Inferior parietal cortex (tissue), 1 donor: ENCODE measurements at regions not wholly inside any gene's neighbourhood (a gene's known extent, or its start where the extent isn't known, plus 50 kb on each side); places are given as distances from the start of the nearest gene placed in this dataset.

Experiments
- DNase-seq: peaks from one replicate; pipeline ENCODE4 v3.0.0-alpha.2; 2016; ENCODE audit errors: extremely low spot score

GRCh38 chr5:135723491-135723890 is 111.0 kb upstream of the SLC25A48 start:
- DNase-seq, result no peak

DNA sequence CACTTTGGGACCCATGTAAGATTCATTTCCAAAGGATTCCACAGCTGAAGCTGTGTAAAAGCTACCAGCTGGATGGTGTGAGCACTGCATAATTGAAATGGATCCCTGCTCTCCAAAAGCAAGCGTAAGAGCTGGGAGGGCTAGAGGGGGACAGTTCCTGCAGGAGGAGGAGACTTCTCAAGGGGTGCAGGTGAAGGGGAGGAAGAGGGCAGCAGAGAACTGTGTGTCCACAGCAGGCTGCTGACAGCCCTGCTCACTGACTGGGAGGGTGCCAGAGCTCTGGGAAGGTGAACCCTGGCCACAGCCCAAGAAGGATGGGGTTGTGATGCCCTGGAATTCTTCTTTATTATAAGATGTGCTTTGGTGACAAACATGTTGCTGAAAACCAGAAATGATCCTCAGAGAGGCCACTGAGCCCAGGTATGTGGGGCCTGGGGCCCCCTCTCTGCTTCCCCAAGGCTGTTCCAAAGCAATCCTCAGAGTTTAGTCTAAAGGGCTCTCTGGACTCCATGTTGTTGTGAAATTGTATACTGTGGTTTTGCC is 112.8 kb upstream of the SLC25A48 start:
- no peak for DNase-seq

DNA sequence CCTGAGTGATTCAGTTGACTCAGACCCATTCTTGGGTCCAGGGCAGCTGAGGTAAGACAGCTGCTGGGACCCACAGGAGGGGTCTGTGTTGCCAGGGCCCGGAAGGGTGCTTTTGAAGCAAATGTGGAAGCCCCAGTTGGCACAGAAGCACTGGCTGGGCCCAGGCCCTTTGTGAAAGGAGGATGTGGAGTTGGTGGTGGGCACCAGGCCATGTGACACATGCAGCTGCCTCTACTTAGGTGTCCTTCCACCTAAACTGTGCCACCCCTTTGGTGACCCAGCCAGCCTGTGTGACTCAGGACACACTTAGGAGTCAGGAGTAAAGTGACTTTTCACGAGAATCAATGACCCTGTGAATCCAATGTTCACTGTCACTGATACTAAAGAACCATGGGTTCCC is 114.3 kb upstream of the SLC25A48 start:
- no peak for DNase-seq

GRCh38 chr5:135719428-135720063 is 114.9 kb upstream of the SLC25A48 start:
- DNase-seq, result no peak

GRCh38 chr5:135718651-135719050 is 115.8 kb upstream of the SLC25A48 start:
- DNase-seq, result no peak

DNA sequence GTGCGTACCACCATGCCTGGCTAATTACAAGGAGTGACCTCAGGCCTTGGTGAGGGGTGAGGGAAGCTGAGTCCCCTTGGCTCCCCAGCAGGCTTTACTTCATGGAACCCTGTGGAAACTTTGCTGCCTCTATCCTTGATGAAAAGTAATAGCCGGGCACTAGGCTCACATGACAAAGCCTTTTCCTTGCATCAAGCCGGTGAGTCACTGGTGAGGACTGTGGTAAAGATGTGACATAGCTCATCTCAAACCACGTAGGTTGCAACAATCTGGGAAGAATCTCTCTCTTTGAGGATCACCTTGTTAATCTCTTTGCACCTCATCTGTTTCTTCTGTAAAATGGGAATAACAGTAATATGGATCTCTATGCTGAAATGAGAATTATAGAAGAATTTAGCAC is 116.3 kb upstream of the SLC25A48 start:
- DNase-seq, result no peak

DNA sequence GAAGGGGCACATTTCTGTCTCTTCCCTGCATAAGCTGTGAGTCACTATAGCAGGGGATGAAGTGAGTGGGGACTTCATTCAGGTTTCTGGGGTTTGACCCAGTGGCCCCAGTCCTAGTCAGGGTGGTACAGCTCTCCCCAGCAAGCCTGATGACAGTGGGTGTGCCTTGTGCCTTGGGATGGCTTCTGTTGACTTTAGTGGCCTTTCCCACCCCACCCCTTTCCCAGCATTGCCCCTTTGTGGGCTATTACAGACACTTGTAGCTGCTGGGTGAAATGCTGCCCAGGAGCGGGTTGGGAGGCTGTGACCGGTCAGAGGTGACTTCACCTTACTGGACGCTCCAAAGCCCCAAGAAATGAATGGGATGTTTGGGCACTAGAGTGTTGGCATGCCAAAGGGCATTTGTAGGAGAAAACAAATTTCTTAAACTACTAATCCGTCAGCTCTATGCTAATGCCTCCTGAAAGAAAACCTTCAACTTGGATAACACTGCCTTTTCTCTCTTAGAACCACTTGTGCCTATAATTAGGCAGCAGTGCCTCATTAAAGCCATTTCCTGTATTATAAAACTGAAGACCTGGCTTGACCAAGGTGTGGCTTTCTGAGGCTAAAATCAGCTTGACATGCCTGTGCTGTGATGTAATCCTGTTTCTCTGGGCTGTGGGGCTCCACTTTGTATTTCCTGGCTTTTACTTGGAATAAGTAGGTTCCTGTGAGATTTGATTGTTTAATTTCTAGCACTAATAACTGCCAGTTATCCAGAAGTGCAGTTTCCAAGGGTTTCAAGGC is 119.0 kb upstream of the SLC25A48 start:
- no peak for DNase-seq

- no peak for DNase-seq
These were observed 120.2 kb upstream of the SLC25A48 start for GRCh38 chr5:135714126-135714894.

GRCh38 chr5:135713161-135713915 is 121.1 kb upstream of the SLC25A48 start:
- no peak for DNase-seq

DNA sequence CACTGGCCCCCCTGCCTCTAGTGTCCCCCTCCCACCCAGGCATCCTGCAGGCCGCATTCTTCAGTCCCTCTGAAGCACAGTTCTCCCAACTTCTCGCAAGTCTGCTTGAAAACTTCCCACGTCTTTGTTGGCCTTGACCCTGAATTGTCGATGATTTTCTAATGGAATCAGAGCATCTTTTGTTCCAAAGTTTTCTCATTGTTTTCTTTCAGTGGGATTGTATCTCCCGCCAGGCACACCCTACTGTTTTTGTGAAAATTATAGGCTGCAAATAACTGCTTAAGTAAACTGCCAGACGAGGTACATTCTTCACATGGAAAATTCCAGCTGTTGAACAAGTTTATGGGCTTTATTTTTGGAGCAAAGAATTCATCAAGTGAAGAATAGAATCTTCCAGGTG is 122.6 kb upstream of the SLC25A48 start:
- no peak for DNase-seq

- no peak for DNase-seq
These were observed 124.3 kb upstream of the SLC25A48 start for GRCh38 chr5:135710045-135710675.

DNA sequence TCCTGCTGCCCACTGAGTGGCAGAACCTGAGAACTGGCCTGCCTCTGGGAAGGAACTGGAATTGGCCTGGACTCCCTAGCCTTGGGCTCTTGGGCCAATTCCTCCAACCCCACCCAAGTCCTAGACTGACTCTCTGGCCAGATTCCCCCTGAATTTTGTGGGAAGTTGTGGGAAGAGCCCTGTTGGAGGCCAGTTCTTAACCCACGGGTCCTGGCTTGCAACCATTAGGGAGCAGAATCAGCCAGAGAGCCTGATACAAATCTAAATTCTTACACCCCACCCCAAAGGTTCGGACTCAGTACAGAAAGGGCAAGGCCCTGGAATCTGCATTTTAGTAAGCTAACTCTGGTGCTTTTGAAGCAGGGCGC is 125.3 kb upstream of the SLC25A48 start:
- no peak for DNase-seq

GRCh38 chr5:135708481-135709207 is 125.8 kb upstream of the SLC25A48 start:
- DNase-seq, result no peak

DNA sequence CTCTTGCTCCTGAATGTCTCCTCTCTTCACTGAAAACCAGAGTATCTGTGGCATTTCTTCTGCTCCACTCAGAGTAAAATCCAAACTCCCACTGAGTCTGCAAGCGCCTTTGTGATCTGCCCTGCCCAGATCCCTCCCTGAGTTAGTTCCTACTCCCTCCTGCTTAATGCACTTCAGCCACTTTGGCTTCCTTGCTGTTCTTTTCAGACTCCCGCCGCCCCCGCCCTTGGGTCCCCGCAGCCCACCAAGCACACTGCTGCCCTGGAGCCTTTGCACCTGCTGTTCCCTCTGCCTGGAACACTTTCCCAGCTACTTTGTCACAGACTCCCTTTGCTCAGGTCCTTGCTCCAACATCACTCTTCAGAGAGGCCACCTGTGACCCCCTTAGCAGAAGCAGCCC is 127.2 kb upstream of the SLC25A48 start:
- DNase-seq, result no peak

DNA sequence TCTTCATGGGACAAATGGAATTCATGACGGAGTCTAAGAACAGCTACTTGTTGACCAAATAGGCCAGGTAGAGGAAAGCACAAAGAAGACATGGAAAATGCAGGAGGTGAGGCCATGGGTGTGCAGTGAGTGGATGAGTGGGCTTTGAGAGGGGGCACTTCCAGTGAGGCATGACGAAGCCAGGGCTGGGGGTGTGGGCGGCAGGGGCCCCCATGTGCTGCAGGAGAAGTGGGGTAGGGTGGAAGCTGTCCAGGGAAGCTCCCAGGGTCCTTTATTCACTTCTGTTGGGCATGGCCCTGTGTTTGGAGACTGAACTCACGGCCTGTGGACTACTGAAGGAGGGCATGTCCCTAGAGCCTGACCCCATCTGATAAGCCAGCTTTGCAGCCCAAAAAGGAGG is 127.6 kb upstream of the SLC25A48 start:
- no peak for DNase-seq

DNA sequence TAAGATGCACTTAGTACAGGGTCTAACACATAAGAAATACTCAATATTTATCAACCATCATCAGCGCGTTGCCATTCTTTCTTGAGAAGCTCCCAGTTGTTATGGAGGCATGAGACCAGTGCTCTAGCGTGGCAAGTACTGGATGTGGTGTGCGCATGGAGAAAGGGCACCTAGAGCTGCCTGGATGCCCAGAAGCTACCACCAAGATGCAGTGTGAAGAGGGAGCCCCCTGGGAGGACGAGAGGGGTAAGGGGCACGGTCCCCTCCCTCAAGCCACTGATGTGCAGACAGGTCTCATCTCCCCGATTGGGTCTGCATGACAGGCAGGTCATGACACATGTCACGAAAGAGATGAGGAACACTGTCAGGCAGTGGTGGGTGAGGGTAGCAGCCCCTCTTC is 127.7 kb upstream of the CXCL14 start:
- no peak for DNase-seq

GRCh38 chr5:135705941-135706466 is 127.2 kb upstream of the CXCL14 start:
- no peak for DNase-seq

- DNase-seq, result no peak
These were observed 126.4 kb upstream of the CXCL14 start for GRCh38 chr5:135705141-135705631.

DNA sequence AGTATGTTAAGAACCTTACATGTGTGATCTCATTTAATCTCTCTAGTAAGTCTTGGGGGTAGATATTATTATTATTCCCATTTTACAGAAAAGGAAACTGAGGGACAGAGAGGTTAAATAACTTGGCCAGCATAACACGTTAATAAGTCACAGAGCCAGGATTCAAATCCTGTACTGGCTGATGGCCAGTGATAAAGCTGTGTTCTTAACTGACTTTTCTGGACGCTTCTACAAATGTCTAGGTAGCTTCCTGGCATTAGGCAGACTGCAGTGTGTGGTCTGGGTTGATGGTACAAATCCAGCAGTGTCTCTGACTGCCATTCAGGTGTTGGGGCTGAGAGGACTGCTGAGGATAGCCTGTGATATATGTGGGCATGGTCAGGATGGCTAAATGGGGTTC is 125.8 kb upstream of the CXCL14 start:
- no peak for DNase-seq

GRCh38 chr5:135703016-135703550 is 124.3 kb upstream of the CXCL14 start:
- DNase-seq, result no peak
